ENCODE measurements at regions not wholly inside any gene's neighbourhood (a gene's known extent, or its start where the extent isn't known, plus 50 kb on each side); places are given as distances from the start of the nearest gene placed in this dataset.

- DNase-seq (ENCODE audit: low spot score) = no peak
- Mint-ChIP-seq H3K4me3 (no peak overlapping the region), H3K36me3 (no peaks in the 10 kb centered on the region), H3K4me1 (peaks cover 6% of the 10 kb centered on the region), H3K27ac (no peak overlapping the region), H3K27me3 (ENCODE audit: low read depth) (no peaks in the 10 kb centered on the region), H3K9me3 (no peaks in the 10 kb centered on the region)
- CTCF ChIA-PET = interaction anchor here (0.5 to 1.0 kb wide), 2 partner anchors 8 to 164 kb away, joined by 3 read pairs; no protein-coding TSS in a partner anchor
- no peak for ATAC-seq
- POLR2A ChIA-PET = no interaction called here
- no peak for TF ChIP-seq PRRX2 (CRISPR knock-in tag; IDR thresholded peaks at IDR 0.05)
These were observed 328.1 kb downstream of the IL20RB start for GRCh38 chr3:137285924-137286323.

GRCh38 chr3:137293086-137293485, 335.3 kb downstream of the IL20RB start:
- peaks cover 4% of the 10 kb centered on the region; the same call in 1 of the 2 replicates for H3K27me3 Mint-ChIP-seq (ENCODE audit: low read depth)
- peaks cover 31% of the 10 kb centered on the region for H3K4me1 Mint-ChIP-seq
- H3K9me3 Mint-ChIP-seq = no peaks in the 10 kb centered on the region
- H3K36me3 Mint-ChIP-seq = no peaks in the 10 kb centered on the region
- ChIA-PET CTCF (interaction anchor here (1.4 to 4.6 kb wide), 3 partner anchors 11 to 188 kb away, joined by 5 to 25 read pairs (median 23); no protein-coding TSS in a partner anchor), POLR2A (no interaction called here)
- ATAC-seq (no peak), DNase-seq (ENCODE audit: low spot score) (no peak)
- H3K4me3 Mint-ChIP-seq = no peak overlapping the region
- no peak overlapping the region for H3K27ac Mint-ChIP-seq
- TF ChIP-seq HMGXB4 (CRISPR knock-in tag; IDR thresholded peaks at IDR 0.05) (no peak), NR2C2 (CRISPR knock-in tag; IDR thresholded peaks at IDR 0.05) (no peak), JAZF1 (CRISPR knock-in tag; IDR thresholded peaks at IDR 0.05) (no peak), STAT6 (CRISPR knock-in tag; conservative IDR thresholded peaks at IDR 0.05; ENCODE audit: low read depth) (no peak), E2F4 (CRISPR knock-in tag; IDR thresholded peaks at IDR 0.05; ENCODE audit: borderline replicate concordance, low read depth) (no peak), ATF6 (CRISPR knock-in tag; IDR thresholded peaks at IDR 0.05) (no peak), EMX1 (CRISPR knock-in tag; IDR thresholded peaks at IDR 0.05) (no peak), ATF3 (CRISPR knock-in tag; conservative IDR thresholded peaks at IDR 0.05) (no peak), FOXP1 (CRISPR knock-in tag; IDR thresholded peaks at IDR 0.05; ENCODE audit: borderline replicate concordance) (no peak), ZNF263 (CRISPR knock-in tag; IDR thresholded peaks at IDR 0.05; ENCODE audit: low read depth) (no peak), AFF4 (CRISPR knock-in tag; IDR thresholded peaks at IDR 0.05; ENCODE audit: borderline replicate concordance) (no peak), MAX (CRISPR knock-in tag; IDR thresholded peaks at IDR 0.05) (no peak)

All from WTC11 (cell line).